HG02840 (cell line): ENCODE measurements at regions not wholly inside any gene's neighbourhood (a gene's known extent, or its start where the extent isn't known, plus 50 kb on each side); places are given as distances from the start of the nearest gene placed in this dataset.

ENCODE experiments used
- ATAC-seq: cut with Tn5 transposase; IDR thresholded peaks from one replicate; pipeline ENCODE4 v1.9.1; 2021; ENCODE audit warnings: mild to moderate bottlenecking, moderate library complexity, moderate number of reproducible peaks; ENCODE audit not compliant: unreplicated experiment, low FRiP score

GRCh38 chr2:156695020-156695419 is 258.8 kb downstream of the GPD2 start:
- ATAC-seq, result no peak

GRCh38 chr2:156695595-156695994 is 259.4 kb downstream of the GPD2 start:
- no peak for ATAC-seq

DNA sequence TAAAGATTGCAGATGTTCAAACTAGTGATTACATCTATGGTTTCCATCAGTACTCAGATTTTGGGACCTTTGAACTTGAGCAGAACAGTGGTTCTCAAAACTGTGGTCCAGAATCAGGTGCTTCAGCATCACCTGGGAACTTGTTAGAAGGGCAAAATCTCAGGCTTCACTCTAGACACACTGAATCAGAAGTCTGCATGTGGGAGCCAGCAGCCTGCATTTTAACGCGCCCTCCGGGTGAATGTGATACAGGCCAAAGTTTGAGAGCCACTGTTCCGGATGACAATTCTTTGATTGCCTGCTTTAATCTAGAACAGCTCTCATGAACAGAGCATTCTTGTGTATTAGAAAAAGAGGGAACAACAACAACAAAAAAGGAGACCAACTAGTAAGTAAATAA is 261.7 kb downstream of the GPD2 start:
- no peak for ATAC-seq

DNA sequence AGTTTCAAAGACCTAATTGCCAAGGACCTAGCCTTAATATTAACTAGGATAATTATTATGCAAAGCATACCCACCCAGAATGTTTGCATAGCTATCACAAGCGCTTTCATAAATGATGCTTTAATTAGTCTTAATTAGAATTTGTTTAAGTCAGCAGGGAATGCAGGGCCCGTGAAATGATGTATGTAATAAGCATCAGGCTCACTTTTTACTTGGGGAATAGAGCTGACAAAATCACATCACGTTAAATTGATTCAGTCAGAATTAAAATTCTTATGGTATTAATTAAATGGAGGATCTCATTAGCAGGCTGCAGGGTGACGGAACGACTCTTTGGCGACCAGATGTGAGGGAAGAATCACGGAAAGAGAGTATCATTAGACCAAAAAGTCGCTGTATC is 264.5 kb downstream of the GPD2 start:
- ATAC-seq, result no peak

GRCh38 chr2:156702541-156702940 is 266.4 kb downstream of the GPD2 start:
- no peak for ATAC-seq

GRCh38 chr2:156703642-156704041 is 267.5 kb downstream of the GPD2 start:
- no peak for ATAC-seq

DNA sequence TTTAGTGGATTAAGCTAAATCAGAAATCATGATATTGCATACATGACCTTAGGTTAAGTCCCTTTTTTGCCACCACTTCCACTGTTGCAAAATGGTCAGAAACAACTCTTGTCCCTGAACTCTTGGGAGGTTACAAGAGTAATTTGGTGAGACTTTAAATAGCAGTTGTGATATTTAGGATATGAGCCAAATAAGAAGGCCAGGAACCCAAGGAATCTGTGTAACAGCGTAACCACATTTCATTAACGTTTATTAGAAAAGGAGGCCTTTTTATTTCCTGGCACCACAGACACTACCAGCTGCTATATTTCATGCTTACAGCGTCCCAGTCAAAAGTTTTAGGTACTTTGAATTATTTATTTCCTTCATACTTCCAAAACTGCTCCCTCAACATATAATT is 268.0 kb downstream of the GPD2 start:
- no peak for ATAC-seq

DNA sequence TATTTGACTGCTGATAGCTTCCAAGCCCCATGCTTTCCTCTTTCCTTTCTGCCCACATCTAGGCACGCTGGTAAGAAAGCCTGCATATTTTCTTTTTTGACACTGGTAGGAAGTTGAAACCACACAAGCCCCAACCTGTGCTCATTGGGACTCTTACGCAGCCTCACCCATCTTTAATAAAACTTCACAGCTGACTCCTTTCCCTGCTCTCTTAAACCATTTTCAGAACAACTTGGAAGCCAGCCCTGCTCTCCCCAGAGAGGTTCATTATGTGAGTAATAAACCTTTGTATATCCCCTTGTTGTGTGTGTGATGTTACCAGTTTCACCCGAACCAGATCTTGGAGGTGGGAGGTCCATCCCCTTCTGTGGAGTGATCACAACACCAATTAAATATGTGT is 268.4 kb downstream of the GPD2 start:
- no peak for ATAC-seq

DNA sequence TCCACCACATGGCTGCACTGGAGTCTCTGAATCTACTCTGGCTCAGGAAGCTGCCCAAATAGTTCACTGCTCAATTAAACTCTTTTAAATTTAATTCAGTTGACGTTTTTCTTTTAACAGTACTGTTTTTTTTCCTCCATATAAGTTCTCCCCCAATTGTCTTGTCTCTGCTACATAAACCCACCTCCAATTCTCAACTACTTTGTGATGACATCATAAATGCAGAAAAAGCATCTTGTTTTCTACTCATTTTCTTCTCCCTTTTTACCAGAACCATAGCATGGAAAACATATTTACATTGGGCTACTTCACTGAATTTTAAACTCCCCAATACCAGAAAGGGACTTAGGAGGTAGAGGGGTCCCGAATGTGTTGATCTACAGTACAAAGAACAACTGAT is 270.4 kb downstream of the GPD2 start:
- no peak for ATAC-seq

DNA sequence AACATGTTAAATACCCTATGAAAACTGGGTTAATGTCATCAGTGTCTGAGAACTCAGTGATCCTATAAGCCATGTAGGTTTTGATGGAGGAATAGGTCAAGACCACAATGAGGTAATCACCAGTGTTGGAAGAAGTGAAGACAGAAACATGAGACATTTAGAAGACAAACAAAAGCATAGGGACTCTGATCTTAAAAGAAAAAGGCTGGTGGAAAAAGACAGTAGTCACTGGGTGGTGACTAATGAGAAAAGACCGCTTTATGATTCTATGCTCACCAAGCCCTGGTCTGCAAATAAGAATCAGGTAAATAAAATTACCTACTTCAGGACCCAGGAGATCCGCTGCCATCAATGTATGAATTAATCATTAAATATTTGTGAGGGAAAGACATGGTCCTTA is 271.9 kb downstream of the GPD2 start:
- ATAC-seq, result no peak

GRCh38 chr2:156709091-156709490 is 272.9 kb downstream of the GPD2 start:
- no peak for ATAC-seq

GRCh38 chr2:156719036-156719435 is 282.9 kb downstream of the GPD2 start:
- no peak for ATAC-seq

DNA sequence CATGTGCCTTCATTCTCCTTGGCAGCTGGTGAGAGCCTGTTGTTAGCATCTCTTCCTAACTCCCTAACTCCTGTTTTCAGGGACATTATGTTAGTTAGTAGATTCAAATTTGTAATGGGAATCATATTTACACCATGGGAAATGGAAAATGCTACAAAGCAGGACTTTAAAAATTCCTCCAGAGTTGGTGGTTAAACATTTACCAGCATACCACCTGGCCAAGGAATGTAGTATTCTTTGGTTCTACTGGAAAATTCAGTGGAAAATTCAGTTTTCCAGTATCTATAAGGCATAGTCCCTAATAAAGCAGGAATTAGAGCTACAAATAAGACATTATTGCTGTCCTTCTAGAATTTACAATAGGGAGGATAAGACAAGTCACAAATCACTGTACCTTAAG is 291.7 kb downstream of the GPD2 start:
- ATAC-seq, result no peak

GRCh38 chr2:156728328-156728727 is 292.1 kb downstream of the GPD2 start:
- ATAC-seq, result no peak

DNA sequence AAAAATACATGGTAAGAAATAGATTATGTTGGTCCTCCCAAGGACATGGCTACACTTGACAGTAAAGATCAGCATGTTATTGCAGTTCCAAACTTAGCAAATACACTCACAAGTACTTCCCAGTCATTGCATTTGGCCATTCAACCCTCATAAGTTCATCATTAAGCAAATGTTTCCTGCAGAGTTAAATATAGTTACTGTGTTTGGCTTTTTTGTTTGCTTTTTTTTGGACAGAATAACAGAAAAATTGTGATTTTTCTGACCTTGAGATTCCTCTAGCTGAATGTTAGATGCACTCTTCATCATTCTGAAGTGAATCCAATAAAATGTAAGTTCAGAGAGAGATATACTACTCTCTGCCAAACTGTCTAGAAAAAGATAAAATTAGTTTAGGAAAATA is 295.3 kb downstream of the GPD2 start:
- ATAC-seq, result no peak

GRCh38 chr2:156736950-156737349 is 300.8 kb downstream of the GPD2 start:
- ATAC-seq, result no peak

DNA sequence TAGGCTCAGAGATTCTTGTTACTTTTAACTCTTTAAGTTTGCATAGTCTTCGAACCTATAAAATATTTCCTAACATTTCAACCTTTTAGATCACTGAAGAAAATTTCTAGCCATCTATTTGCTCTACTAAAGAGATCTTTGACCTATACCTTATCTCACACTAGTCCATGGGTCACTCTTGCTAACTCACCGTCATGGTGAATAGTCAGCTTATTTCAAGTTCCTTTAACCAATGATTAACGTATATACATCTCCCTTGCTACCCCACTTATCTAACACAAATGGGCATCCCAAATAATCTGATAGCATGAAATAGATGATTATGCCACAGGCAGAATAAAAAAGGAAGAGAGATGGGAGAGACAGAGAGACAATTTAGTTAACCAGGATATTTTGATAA is 303.1 kb downstream of the GPD2 start:
- ATAC-seq, result no peak

GRCh38 chr2:156745619-156746018 is 309.4 kb downstream of the GPD2 start:
- ATAC-seq, result no peak

DNA sequence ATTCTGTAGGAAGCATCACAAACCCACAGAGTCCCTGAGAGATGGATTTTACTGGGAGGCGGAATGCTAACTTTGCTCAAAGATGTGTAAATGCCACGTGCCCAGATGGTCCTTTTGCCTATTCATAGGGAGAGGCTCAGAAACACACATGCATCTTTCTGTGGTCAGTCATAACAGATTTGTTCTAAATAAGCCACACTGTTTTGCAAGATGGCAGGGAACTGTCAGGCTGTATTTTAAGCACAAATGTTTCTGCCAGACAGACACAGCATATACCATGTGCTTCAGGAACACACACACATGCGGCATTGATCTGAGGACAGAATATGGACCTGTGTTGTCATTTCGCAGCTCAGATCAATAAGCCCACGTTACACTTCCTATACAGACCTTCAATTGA is 312.0 kb downstream of the GPD2 start:
- no peak for ATAC-seq

DNA sequence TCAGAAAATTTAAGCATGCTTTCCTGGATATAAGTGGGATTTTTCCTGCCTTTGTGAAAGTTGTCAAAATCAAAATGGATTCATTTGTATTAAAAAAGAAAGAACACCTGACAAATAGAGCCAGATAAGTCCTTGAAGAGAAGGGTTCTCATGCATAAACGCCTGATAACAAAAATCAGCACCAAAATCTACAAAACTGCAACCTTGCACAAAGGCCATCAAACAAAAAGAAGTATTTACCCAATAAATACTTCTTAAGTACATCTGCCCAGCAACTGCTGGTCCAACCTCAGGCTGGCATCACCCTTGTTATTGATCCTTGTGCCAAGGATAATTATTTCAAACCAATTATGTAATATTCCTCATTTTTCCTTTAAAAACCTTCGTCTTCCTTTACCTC is 315.9 kb downstream of the GPD2 start:
- no peak for ATAC-seq

GRCh38 chr2:156753766-156754165 is 317.6 kb downstream of the GPD2 start:
- no peak for ATAC-seq

GRCh38 chr2:156756516-156756915 is 320.3 kb downstream of the GPD2 start:
- no peak for ATAC-seq

- no peak for ATAC-seq
Measured at GRCh38 chr2:156763174-156763573, 327.0 kb downstream of the GPD2 start.

GRCh38 chr2:156765043-156765442 is 328.9 kb downstream of the GPD2 start:
- ATAC-seq, result no peak
